NCI-H226 (cell line): ENCODE measurements at regions not wholly inside any gene's neighbourhood (a gene's known extent, or its start where the extent isn't known, plus 50 kb on each side); places are given as distances from the start of the nearest gene placed in this dataset.
A peak's percentile ranks its signal among the peaks of the same experiment; 100 is the strongest.

Source experiments
- DNase-seq: peaks from one replicate; pipeline ENCODE4 v3.0.0-alpha.2; 2015

GRCh38 chr22:27405672-27406388 lies 395.7 kb downstream of the MN1 start:
- DNase-seq = no peak

- no peak for DNase-seq
Measured at GRCh38 chr22:27406389-27406861, 395.1 kb downstream of the MN1 start.

GRCh38 chr22:27407369-27407985 lies 394.1 kb downstream of the MN1 start:
- DNase-seq = no peak

- DNase-seq = no peak
Measured at GRCh38 chr22:27408068-27408467, 393.5 kb downstream of the MN1 start.

GRCh38 chr22:27409299-27409698 lies 392.3 kb downstream of the MN1 start:
- DNase-seq = no peak

GRCh38 chr22:27412866-27413445 lies 388.6 kb downstream of the MN1 start:
- no peak for DNase-seq

GRCh38 chr22:27413702-27414101 lies 387.9 kb downstream of the MN1 start:
- no peak for DNase-seq

- peak; percentile 88 for DNase-seq
Measured at GRCh38 chr22:27416511-27417420, 384.8 kb downstream of the MN1 start.

GRCh38 chr22:27417421-27417814 lies 384.1 kb downstream of the MN1 start:
- DNase-seq = no peak

- no peak for DNase-seq
Measured at GRCh38 chr22:27418261-27418660, 383.3 kb downstream of the MN1 start.

GRCh38 chr22:27419473-27419872 lies 382.1 kb downstream of the MN1 start:
- DNase-seq = no peak

GRCh38 chr22:27420195-27420816 lies 381.2 kb downstream of the MN1 start:
- no peak for DNase-seq

GRCh38 chr22:27420817-27421361 lies 380.7 kb downstream of the MN1 start:
- peak; percentile 54 for DNase-seq

- no peak for DNase-seq
Measured at GRCh38 chr22:27422442-27422841, 379.1 kb downstream of the MN1 start.

GRCh38 chr22:27424319-27424718 lies 377.2 kb downstream of the MN1 start:
- DNase-seq = peak; percentile 24

- DNase-seq = no peak
Measured at GRCh38 chr22:27429476-27429875, 372.1 kb downstream of the MN1 start.

- no peak for DNase-seq
Measured at GRCh38 chr22:27431081-27431480, 370.5 kb downstream of the MN1 start.

GRCh38 chr22:27431896-27432295 lies 369.7 kb downstream of the MN1 start:
- no peak for DNase-seq

GRCh38 chr22:27433099-27433498 lies 368.5 kb downstream of the MN1 start:
- DNase-seq = no peak

GRCh38 chr22:27433585-27434190 lies 367.9 kb downstream of the MN1 start:
- DNase-seq = no peak

- DNase-seq = no peak
Measured at GRCh38 chr22:27434898-27435297, 366.7 kb downstream of the MN1 start.
